DND-41 (cell line): ENCODE measurements at regions not wholly inside any gene's neighbourhood (a gene's known extent, or its start where the extent isn't known, plus 50 kb on each side); places are given as distances from the start of the nearest gene placed in this dataset.

Experiments
- ATAC-seq: fragments of 200-7000 bp; cut with Tn5 transposase; 3 replicates; pipeline ENCODE4 v1.9.1; 2021; ENCODE audit warnings: low read depth; ENCODE audit not compliant: insufficient read depth
- DNase-seq: peaks from one replicate; pipeline ENCODE4 v3.0.0-alpha.2; 2020
- H2AFZ ChIP-seq: 2 replicates; pipeline ENCODE4 v1.6.0; 2012; ENCODE audit warnings: low read depth, low read length
- H3K27ac ChIP-seq: 2 replicates; pipeline ENCODE4 v1.5.1; 2012; ENCODE audit warnings: low read length, inconsistent platforms
- H3K27me3 ChIP-seq: fragments of 200-600 bp; sonication (generic); 2 replicates; pipeline ENCODE4 v1.6.0; 2012; ENCODE audit warnings: low read length, mild to moderate bottlenecking, inconsistent platforms; ENCODE audit not compliant: insufficient read depth, poor library complexity
- H3K36me3 ChIP-seq: 2 replicates; pipeline ENCODE4 v1.5.1; 2012; ENCODE audit warnings: low read length, inconsistent platforms; ENCODE audit not compliant: insufficient read depth
- H3K4me1 ChIP-seq: 2 replicates; pipeline ENCODE4 v1.5.1; 2012; ENCODE audit warnings: mild to moderate bottlenecking, low read length; ENCODE audit not compliant: insufficient read depth
- H3K4me2 ChIP-seq: 2 replicates; pipeline ENCODE4 v1.6.0; 2012; ENCODE audit warnings: mild to moderate bottlenecking, moderate library complexity, low read length, inconsistent platforms; ENCODE audit not compliant: insufficient read depth
- H3K4me3 ChIP-seq, 2 experiments: fragments of 200-600 bp in 1 of 2; shearing (Covaris generic) in 1 of 2; 2 replicates each; pipeline ENCODE4 v1.5.1; 2012 to 2016; ENCODE audit warnings: inconsistent platforms in 2 of 2, low read length in 2 of 2, mild to moderate bottlenecking in 2 of 2, low read depth in 1 of 2, moderate library complexity in 1 of 2
- H3K79me2 ChIP-seq: 2 replicates; pipeline ENCODE4 v1.6.0; 2012; ENCODE audit warnings: low read length, inconsistent platforms; ENCODE audit not compliant: insufficient read depth
- H3K9ac ChIP-seq: 2 replicates; pipeline ENCODE4 v1.6.0; 2012; ENCODE audit warnings: low read depth, mild to moderate bottlenecking, inconsistent platforms, low read length, moderate library complexity
- H3K9me3 ChIP-seq: 2 replicates; pipeline ENCODE4 v1.5.1; 2012; ENCODE audit warnings: low read length, moderate library complexity, mild to moderate bottlenecking, inconsistent platforms; ENCODE audit not compliant: insufficient read depth, severe bottlenecking
- H4K20me1 ChIP-seq: 2 replicates; pipeline ENCODE4 v1.6.0; 2012; ENCODE audit warnings: low read length; ENCODE audit not compliant: insufficient read depth
- CTCF ChIP-seq: IDR thresholded peaks from 2 replicates; pipeline ENCODE4 v1.5.1; 2012; ENCODE audit warnings: borderline replicate concordance, low read length, moderate library complexity, mild to moderate bottlenecking; ENCODE audit not compliant: poor library complexity, severe bottlenecking; ENCODE audit errors: extremely low read depth
- EZH2 ChIP-seq: IDR thresholded peaks from 3 replicates; pipeline ENCODE4 v1.6.1; 2012; ENCODE audit warnings: borderline replicate concordance, low read depth, mild to moderate bottlenecking, moderate library complexity, low read length, inconsistent platforms; ENCODE audit not compliant: severe bottlenecking

GRCh38 chr6:145313041-145313855, 422.1 kb downstream of the EPM2A start:
- Histone ChIP-seq H4K20me1 (no peaks in the 10 kb centered on the region), H3K4me2 (no peak overlapping the region), H3K79me2 (no peaks in the 10 kb centered on the region), H3K4me3 (no peak overlapping the region), H2AFZ (no peak overlapping the region), H3K36me3 (no peaks in the 10 kb centered on the region), H3K4me1 (no peaks in the 10 kb centered on the region), H3K9ac (no peak overlapping the region), H3K9me3 (no peaks in the 10 kb centered on the region), H3K27ac (no peak overlapping the region), H3K27me3 (no peaks in the 10 kb centered on the region)
- ATAC-seq (no peak), DNase-seq (no peak)
- TF ChIP-seq EZH2 (no peak), CTCF (no peak)

- ATAC-seq (no peak), DNase-seq (no peak)
- H2AFZ ChIP-seq = no peak overlapping the region
- H3K27me3 ChIP-seq = no peaks in the 10 kb centered on the region
- no peaks in the 10 kb centered on the region for H3K9me3 ChIP-seq
- no peaks in the 10 kb centered on the region for H3K4me1 ChIP-seq
- H3K36me3 ChIP-seq = no peaks in the 10 kb centered on the region
- no peak overlapping the region for H3K9ac ChIP-seq
- no peak overlapping the region for H3K4me2 ChIP-seq
- H3K4me3 ChIP-seq = no peak overlapping the region
- no peaks in the 10 kb centered on the region for H4K20me1 ChIP-seq
- H3K79me2 ChIP-seq = no peaks in the 10 kb centered on the region
- TF ChIP-seq CTCF = no peak
- no peak for TF ChIP-seq EZH2
- H3K27ac ChIP-seq = no peak overlapping the region
These were observed 419.2 kb downstream of the EPM2A start for GRCh38 chr6:145315982-145316600.

- TF ChIP-seq EZH2 (no peak), CTCF (no peak)
- Histone ChIP-seq H3K27ac (no peak overlapping the region), H3K4me3 (no peak overlapping the region), H3K4me1 (no peaks in the 10 kb centered on the region), H3K4me2 (no peak overlapping the region), H3K79me2 (no peaks in the 10 kb centered on the region), H3K36me3 (no peaks in the 10 kb centered on the region), H3K9me3 (no peaks in the 10 kb centered on the region), H2AFZ (no peak overlapping the region), H3K9ac (no peak overlapping the region), H4K20me1 (no peaks in the 10 kb centered on the region), H3K27me3 (no peaks in the 10 kb centered on the region)
- ATAC-seq = no peak
- DNase-seq = no peak
These were observed 416.4 kb downstream of the EPM2A start for GRCh38 chr6:145318952-145319351.
